Hepatocyte (in vitro differentiated cells): ENCODE measurements at regions not wholly inside any gene's neighbourhood (a gene's known extent, or its start where the extent isn't known, plus 50 kb on each side); places are given as distances from the start of the nearest gene placed in this dataset.

Source experiments
- EZH2 ChIP-seq: fragments of 200-600 bp; sonication (generic); IDR thresholded peaks from 2 replicates; pipeline ENCODE4 v1.6.1; 2016; ENCODE audit warnings: antibody characterized with exemption, mild to moderate bottlenecking, borderline replicate concordance
- EZH2phosphoT487 ChIP-seq: fragments of 200-600 bp; sonication (generic); IDR thresholded peaks from one replicate; pipeline ENCODE4 v1.6.1; 2018; ENCODE audit warnings: antibody characterized with exemption, mild to moderate bottlenecking, low read depth, moderate library complexity; ENCODE audit not compliant: unreplicated experiment, severe bottlenecking
- TF ChIP-seq, protein P1 (sequence below): fragments of 200-600 bp; sonication (generic); IDR thresholded peaks from 2 replicates; pipeline ENCODE4 v1.5.1; 2016; ENCODE audit warnings: antibody characterized with exemption, mild to moderate bottlenecking; ENCODE audit not compliant: poor library complexity

DNA sequence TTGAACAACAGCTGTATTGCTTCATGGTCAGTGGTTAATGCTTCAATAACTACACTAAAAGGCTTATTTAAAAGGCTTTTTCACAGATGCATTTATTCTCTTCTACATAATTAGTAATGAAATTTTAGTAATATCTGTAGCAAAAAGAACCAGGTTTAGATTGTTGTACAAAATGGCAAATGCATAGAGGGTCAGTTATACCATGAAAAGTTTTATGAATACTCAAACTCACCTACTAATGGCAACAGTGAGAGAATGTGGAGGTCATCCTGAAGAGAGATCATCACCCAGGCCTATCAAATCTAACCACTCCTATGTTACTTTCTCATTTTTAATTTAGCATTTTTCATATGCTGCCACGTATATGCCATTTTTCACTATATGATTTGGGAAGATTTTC, 444.3 kb upstream of the CDH9 start:
- TF ChIP-seq, protein P1, sequence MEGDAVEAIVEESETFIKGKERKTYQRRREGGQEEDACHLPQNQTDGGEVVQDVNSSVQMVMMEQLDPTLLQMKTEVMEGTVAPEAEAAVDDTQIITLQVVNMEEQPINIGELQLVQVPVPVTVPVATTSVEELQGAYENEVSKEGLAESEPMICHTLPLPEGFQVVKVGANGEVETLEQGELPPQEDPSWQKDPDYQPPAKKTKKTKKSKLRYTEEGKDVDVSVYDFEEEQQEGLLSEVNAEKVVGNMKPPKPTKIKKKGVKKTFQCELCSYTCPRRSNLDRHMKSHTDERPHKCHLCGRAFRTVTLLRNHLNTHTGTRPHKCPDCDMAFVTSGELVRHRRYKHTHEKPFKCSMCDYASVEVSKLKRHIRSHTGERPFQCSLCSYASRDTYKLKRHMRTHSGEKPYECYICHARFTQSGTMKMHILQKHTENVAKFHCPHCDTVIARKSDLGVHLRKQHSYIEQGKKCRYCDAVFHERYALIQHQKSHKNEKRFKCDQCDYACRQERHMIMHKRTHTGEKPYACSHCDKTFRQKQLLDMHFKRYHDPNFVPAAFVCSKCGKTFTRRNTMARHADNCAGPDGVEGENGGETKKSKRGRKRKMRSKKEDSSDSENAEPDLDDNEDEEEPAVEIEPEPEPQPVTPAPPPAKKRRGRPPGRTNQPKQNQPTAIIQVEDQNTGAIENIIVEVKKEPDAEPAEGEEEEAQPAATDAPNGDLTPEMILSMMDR, result no peak
- TF ChIP-seq EZH2phosphoT487, result no peak
- no peak for TF ChIP-seq EZH2
